ENCODE measurements at regions not wholly inside any gene's neighbourhood (a gene's known extent, or its start where the extent isn't known, plus 50 kb on each side); places are given as distances from the start of the nearest gene placed in this dataset.
"Not testable (repeated sequence)": the region's sequence is repeated elsewhere in the genome, so short reads cannot be mapped to it uniquely, and the experiment has no call there.

GRCh38 chr3:146739203-146739671, 134.1 kb upstream of the PLSCR5 start:
- no peak for FAIRE-seq

DNA sequence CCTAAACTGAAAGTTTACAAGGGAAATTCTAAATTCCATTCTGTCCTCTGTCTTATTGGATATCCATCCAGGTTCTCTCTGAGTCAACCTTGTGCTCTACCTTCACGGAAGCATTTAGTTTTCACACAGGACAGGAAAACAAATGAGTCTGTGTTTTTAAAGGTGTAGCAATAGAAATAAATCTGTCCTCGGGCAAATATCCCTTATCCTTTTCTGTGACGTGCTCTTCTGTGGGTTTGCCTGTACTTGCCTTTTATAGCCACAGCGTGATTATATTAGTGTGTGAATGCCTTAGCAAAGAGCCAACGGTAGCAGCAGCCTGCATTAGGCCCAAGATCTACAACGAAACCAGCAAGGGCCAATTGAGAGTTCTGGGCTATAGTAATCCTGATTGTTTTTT, 127.2 kb upstream of the PLSCR5 start:
- no peak for FAIRE-seq

GRCh38 chr3:146715170-146715569, 110.0 kb upstream of the PLSCR5 start:
- no peak for FAIRE-seq

DNA sequence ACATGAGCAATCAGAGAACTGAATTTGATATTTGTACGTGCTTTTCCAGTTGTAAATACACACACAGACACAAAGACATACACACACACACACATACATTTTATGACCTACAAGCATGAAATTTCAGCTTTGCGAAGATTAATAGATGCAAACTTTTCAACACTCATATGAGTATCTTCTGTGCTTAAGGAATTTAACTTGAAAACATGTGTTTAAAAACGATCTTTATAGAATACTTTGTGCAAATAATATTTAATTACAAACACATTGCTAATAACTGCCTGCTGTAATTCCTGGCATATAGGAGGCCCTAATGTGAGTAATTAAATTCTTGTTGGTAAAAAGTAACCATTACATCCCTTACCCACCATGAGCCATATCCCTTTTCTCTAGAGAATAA, 107.7 kb upstream of the PLSCR5 start:
- no peak for FAIRE-seq

DNA sequence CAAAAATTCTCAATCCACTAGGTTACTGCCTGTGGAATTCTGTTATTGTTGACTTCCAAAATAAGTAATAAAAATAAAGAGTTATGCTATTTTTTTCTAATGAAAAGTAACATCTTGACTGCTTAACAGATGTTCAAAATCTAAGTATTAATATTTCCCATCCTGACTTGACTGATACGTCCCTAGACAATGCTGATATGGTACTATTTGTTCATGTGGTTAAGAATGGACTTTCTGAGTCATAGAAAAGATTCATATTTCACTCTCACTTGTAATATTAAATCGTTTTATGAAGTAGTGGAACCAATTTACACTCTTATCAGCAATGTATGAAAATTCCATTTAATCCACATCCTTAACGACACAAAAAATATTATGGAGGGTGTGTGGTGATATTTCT, 104.8 kb upstream of the PLSCR5 start:
- no peak for FAIRE-seq

GRCh38 chr3:146705225-146705624, 100.1 kb upstream of the PLSCR5 start:
- FAIRE-seq, result no peak

DNA sequence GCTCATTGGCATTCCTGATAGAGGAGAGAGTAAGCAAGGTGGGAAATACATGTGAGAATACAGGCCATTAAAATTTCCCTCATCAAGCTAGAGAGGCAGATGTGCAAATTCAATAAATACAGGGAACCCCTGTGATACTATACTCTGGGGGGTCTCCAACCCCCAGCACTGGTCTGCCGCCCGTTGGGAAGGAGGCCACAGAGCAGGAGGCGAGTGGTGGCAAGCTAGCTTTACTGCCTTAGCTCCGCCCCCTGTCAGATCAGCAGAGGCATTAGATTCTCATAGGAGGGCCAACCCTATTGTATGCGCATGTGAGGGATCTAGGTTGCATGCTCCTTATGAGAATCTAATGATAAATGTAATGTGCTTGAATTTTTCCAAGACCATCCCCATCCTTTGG, 97.1 kb upstream of the PLSCR5 start:
- no peak for FAIRE-seq

DNA sequence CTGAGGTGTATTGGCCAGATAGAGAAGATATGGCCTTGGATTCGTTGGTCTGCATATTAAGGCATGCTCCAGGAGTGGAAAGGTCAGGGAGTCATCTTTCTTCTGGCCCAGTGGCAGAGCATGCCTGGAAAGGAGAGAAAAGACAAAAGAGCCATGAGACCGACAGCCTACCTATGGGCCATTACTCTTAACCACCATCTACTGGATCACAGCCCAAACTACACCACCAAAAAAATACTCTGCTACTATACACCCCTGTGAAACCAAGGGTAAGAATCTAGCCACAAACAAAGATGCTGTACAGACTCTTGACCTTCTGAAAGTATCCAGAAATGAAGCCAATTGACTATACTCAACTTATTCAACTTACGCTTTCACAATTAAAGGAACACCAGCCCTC, 96.1 kb upstream of the PLSCR5 start:
- FAIRE-seq, result no peak

DNA sequence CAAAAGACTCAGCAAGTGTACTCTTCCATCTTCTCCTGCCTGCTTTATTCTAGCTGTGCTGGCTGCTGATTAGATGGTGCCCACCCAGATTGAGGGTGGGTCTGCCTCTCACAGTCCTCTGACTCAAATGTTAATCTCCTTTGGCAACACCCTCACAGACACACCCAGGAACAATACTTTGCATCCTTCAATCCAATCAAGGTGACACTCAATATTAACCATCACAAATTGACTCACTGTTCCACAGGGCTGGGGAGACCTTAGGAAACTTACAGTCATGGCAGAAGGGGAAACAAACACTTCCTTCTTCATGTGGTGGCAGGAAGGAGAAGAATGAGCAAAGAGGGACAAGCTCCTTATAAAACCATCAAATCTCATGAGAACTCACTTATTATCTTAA, 94.9 kb upstream of the PLSCR5 start:
- not testable (repeated sequence) for FAIRE-seq

GRCh38 chr3:146692254-146692653, 87.1 kb upstream of the PLSCR5 start:
- FAIRE-seq, result no peak

DNA sequence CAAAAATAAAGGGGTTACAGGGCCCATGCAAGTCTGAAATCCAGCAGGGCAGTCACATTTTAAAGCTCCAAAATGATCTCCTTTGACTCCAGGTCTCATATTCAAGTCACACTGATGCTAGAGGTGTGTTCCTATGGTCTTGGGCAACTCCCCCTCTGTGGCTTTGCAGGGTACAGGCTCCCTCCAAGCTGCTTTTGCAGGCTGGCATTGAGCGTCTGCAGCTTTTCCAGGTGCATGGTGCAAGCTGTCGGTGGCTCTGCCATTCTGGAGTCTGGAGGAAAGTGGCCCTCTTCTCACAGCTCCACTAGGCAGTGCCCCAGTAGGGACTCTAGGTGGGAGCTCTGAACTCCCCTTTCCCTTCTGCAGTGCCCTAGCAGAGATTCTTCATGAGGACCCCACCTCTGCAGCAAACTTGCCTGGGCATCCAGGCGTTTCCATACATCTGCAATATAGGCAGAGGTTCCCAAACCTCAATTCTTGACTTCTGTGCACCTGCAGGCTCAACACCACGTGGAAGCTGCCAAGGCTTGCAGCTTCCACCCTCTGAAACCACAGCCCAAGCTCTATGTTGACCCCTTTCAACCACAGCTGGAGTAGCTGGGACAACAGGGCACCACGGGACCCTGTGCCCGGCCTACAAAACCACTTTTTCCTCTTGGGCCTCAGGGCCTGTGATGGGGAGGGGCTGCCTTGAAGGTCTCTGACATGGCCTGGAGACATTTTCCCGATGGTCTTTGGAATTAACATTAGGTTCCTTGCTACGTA, 80.1 kb upstream of the PLSCR5 start:
- no peak for FAIRE-seq

DNA sequence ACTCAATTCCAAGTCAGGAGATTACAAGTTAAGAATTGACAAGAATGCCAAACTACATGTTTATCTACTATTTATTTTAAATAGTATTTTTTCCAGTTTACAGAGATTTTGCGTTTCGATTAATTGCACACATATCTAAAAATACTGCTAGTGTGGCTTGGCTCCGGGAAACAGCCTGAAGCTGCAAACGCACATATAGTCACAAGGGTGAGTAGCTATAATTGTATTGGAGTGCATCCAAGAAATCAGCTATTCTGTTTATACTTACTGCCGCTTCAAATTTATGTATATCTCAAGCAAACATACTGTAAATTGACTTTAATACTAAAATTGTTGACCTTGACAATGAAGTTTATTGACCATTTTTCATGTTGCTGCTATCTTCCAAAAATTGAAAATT, 77.0 kb upstream of the PLSCR5 start:
- FAIRE-seq, result peak; percentile 14

DNA sequence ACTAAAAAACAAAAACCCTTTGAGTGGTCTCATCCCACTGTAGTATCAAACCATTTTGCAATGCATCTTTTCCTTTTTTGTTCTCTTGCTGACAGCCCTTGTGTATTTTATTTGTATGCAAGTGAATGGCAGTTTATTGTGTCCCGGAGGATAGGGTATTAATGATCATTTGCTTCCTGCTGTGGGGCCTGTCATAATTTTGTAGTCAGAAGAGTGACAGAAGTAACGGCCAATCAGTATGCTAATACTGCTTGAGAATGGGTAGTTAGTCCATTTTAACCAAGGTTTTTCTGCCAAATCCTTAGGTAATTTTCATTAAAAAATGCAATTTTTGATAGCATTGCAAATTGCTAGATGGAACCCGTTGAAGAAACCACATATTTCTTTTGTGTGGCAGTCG, 75.5 kb upstream of the PLSCR5 start:
- FAIRE-seq, result no peak

DNA sequence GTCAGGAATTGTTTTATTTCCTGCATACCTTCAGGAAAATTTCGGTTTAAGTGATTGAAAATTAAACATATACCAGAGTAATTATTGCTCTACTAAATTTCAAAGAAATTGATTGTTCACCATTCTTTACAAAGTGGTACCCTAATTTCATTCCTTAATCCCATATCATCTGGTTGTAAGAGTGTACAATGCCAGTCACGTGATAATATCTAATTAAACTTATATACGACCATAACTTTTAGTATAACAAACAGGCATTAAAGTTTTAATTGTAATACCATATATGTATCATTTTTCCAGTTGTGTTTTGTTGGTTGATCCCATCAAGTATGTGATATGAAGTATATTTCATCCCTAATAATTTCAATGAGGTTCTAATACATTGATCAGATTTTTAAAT, 74.8 kb upstream of the PLSCR5 start:
- no peak for FAIRE-seq

DNA sequence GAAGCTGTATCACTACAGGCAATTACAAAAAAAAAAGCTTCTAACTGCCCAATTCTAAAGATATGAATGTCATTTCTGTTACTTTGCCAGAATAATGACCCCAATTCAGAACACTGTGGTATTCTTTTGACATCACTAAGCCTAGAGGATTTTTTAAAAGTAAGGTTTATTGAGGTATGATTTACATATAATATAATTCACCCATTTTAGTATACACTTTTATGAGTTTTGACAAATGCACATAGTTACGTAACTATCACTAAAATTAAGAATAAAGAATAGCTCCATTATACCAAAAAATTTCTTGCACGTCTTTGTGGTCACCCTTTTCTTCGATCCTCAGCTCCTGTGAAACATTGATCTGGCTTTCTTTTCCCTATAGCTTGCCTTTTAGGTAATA, 74.0 kb upstream of the PLSCR5 start:
- no peak for FAIRE-seq

- FAIRE-seq, result no peak
Measured at GRCh38 chr3:146672941-146673340, 67.8 kb upstream of the PLSCR5 start.

GRCh38 chr3:146664403-146664802, 59.3 kb upstream of the PLSCR5 start:
- FAIRE-seq, result no peak

DNA sequence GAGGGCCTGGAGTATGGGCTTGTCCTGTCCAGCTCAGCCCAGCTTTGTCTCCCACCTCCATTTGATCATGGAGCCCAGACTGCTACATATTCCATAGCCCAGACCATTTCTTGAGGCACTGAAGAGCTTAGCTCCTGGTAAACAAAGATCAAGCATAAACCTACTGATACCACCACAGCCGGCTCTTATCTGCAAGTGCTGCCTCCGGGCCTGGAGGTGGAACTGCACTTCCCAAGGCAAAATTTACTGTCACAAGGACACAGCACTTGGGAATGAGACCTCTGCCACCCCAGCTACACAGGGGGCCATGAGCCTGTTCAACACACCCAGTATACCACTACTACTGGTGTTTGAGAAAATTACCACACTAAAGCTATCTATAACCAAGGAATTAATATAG, 53.7 kb upstream of the PLSCR5 start:
- FAIRE-seq, result no peak

DNA sequence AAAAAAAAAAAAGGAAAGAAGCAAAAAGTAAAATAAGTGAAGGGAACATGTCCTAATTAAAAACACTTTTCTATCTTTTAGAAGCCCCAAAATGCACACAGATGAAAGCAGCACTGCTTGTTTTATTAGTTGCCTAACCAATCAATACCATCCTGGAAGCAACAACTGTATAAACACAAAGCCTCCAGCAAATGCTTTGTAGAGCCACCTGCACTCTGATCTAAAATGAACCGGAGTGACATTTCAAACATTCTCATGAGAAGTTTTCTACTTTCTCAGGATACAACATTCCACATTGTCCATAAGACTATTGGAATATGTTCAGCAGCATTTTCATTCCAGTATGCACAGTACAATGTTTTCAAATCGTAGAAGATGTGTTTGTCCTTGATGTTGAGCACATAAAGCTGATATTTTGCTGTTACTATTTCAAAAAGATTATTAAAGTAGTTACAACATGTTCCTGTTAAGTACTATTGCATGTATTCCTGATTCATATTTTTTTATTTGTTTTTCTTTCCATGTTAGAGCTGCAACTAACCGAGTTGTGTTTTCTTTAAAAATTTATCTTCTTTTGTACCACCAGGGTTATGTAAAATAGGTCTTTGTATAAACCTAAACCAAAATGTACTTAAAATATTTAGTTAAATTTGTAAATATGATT, 50.3 kb upstream of the PLSCR5 start:
- no peak for FAIRE-seq

Data from colon (tissue), 2 donors.